ENCODE measurements at regions not wholly inside any gene's neighbourhood (a gene's known extent, or its start where the extent isn't known, plus 50 kb on each side); places are given as distances from the start of the nearest gene placed in this dataset.
"Not testable (repeated sequence)": the region's sequence is repeated elsewhere in the genome, so short reads cannot be mapped to it uniquely, and the experiment has no call there.

DNA sequence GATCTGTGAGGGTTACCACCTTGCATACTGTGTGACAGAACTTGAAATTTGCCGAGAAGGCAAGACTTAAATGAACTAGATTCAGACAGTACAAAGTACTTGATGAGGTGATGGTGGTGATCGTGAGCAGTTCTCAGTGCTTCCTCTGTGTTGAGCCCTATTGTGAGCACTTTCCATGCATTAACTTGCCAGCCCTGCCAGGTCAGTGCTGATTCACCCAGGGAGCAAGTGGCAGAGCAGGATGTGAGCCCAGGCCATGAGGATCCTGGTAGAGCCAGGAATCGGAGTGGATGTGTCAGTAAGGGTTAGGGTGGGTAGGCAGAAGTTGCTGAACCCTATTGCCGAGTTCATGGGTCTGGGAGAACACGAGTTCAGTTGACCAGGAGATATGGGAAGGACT, 4545.7 kb upstream of the TPTE start:
- not testable (repeated sequence) for DNase-seq (ENCODE audit: low read depth); H3K4me3 ChIP-seq (ENCODE audit: low read length)

DNA sequence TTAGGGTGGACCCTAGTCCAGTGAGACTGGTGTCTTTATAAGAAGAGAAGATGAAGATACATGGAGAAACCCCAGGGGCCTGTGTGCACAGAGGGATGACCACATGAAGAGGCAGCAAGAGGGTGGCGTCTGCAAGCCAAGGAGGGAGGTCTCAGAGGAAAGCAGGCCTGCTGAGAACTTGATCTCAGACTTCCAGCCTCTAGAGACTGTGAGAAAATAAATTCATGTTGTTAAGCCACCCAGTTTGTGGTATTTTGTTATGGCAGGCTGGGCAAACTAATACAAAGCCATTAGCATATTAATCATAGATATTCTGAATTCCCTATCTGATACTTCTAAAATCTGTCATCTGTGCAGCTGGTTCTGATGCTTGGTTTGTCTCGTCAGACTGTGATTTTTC, 4523.8 kb upstream of the TPTE start:
- DNase-seq (ENCODE audit: low read depth): not testable (repeated sequence)

DNA sequence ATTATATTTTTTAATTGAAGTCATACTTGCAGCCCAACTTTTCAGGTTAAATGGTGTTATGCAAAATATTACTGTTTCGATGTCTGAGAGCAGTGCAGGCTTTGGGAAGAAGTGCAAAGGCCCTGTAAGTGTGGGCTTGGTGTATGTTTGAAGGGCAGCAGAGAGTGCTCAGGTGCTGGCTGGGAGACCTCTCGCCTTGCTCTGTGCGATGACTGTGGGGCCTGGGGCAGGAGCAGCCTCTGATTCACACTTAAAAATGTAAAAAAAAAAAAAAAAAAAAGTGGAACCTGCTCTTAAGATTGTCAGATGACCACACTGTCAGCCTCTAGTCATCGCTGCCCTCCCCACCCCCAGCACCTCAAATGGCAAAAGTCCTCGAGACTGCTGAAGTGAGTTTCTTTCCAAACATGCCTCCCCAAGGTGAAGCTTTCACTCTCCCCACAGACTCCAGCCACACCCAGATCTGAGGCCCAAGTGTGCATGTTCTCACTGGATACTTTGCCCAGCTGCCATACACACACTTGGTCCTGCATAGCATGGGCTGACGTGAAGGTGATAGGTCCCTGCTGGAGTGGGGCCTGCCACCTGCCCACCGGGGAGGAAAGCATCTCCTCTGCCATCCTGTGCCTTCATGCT, 4505.8 kb upstream of the TPTE start:
- not testable (repeated sequence) for H3K4me3 ChIP-seq (ENCODE audit: low read length); DNase-seq (ENCODE audit: low read depth)

More for the DNA sequence above, 4523.8 kb upstream of the TPTE start:
- not testable (repeated sequence) for H3K4me3 ChIP-seq (ENCODE audit: low read length)

DNA sequence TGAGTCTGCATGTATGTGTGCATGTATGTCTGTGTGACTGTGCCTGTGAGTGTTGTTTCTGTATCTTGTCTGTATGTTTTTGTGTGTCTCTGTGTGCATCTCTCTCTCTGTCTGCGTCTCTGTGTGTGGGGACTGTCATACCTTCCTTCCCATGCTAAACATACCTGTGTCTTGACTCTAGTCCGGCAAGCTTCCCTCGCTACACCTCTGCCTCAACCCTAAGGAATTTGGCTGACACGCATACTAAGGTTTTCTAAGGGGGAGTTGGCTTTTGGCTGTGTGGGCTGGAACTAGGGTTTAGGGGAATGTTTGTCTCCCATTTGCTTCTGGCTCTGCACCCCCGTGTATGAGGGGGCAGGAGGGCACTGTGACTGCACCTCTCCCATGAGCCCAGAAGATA, 4500.9 kb upstream of the TPTE start:
- not testable (repeated sequence) for DNase-seq (ENCODE audit: low read depth); H3K4me3 ChIP-seq (ENCODE audit: low read length)

DNA sequence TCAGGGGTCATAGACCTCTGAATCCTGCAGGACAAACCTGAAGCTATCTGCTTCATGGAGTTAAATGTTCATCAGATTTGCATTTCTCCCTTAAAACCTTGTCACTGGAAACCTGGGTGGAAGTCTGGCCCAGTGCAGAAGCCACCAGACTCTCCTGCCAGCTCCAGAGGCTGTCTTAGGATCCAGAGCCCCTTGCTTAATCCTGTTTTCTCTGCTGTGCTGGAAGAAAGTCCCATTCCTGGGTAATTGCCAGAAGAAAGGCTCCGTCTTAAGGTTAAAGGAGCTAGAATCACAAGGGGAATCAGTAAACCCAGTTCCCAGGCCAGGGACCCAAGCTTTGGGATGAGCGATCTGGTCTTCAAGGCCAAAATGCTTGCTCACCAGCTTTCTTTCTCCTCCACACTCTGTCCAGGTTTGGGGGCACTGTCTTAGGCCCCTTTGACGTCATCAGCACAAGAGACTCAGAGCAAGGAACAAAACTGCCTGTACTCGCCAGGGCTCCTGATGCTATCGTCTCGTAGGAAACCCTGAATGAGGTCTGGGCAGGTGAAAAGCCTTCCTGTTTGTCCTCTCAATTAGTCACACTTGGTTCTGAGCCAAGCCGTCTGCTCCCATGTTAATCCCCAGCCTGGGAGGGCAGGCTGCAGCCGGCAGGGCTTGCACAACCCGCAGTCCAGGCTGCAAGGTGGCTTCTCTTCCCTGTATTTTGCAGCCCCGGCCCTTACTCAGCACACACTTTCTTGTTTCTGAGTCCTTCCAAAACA, 4500.2 kb upstream of the TPTE start:
- DNase-seq (ENCODE audit: low read depth); H3K4me3 ChIP-seq (ENCODE audit: low read length): not testable (repeated sequence)

DNA sequence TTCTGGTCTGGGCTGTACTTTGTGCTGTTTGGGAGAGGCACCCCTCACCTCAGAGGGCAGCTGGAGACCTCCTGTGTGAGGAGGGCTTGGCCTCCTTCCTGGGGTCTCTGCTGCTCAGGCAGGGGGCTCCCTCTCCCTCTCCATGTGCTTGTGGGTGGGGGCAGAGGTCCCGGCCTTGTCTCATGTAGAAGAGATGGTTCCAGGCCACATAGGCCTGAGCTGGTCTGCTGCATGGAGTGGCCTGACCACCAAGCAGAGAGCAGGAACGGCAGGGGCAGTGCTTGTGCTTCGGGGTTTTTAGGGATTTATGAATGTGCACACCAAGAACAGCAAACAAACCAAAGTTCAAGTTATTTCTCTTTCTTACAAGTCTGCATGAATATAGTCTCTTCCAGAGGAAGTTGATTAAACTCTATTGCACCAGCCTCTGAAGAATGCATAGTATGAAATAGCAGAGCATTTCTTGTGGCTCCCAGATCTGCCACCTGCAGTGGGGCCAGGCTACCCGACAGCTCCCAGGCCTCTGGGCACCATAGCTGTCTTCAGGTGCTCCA, 4499.6 kb upstream of the TPTE start:
- DNase-seq (ENCODE audit: low read depth); H3K4me3 ChIP-seq (ENCODE audit: low read length): not testable (repeated sequence)

- not testable (repeated sequence) for DNase-seq (ENCODE audit: low read depth); H3K4me3 ChIP-seq (ENCODE audit: low read length)
These were observed 4498.1 kb upstream of the TPTE start for GRCh38 chr21:6023331-6023730.

DNA sequence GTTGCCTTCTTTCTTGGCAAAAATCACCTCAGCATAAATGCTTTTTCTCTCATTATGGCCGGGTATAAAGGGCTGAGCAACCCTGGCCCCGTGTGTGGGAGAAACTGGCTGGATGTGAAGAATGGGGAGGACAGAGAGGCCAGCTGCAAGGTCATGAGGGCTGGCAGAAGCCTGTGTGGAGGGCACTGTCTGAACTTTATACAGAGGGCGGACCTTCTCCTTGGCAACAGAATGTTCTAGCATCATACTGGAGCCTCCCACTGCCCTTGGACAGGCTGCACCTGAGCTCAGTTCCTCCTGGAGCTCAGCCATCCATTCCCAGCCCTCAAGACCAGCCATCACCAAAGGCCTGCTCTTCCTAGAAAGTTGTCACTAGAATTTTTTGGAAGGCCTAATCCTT, 4496.2 kb upstream of the TPTE start:
- H3K4me3 ChIP-seq (ENCODE audit: low read length); DNase-seq (ENCODE audit: low read depth): not testable (repeated sequence)

DNA sequence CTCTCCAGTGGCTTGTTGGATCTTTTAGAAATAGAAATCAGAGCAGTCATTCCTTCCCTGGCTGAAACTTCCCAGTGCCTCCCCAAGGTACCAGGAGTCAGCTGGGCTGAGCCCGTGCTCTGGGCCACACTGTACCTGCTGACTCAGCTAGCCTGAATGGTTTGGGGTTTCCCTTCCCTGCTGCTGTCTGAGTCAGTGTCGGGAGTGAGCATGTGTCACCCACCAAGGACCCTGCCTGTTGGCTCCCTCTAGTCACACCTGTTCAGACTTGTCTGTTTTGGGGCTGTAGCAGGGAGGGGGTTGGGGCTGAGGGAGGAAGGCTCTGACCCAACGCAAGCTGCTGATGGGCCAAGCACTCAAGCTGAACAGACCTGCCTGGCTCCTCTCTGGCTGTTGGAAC, 4493.9 kb upstream of the TPTE start:
- H3K4me3 ChIP-seq (ENCODE audit: low read length); DNase-seq (ENCODE audit: low read depth): not testable (repeated sequence)

DNA sequence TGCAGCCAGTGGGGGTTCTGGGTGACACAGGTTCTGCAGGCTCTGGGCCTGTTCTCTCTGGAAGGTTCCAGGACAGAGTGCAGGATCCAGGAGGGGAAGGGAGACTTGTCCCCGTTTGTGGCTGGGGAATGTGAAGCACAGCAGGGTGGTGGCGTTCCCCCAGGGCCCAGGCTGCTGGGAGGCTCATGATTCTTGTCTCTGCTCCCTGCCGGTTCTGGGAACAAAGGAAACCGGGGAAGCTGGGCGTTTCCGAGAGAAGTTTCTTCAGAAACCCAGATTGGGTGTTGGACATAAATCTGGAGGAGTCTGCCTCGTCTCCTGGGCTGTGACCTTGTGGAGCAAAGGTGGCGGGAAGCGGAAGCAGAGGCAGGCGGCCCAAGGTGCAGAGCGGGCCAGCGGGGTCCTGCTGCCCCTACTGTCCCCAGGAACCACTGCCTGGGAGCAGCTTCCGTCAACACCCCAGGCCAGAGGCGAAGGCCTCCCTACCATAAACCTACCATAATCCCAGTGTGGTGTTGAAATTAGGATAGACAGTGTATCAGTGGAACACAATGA, 4487.2 kb upstream of the TPTE start:
- not testable (repeated sequence) for H3K4me3 ChIP-seq (ENCODE audit: low read length); DNase-seq (ENCODE audit: low read depth)

GRCh38 chr21:6034820-6035473, 4486.4 kb upstream of the TPTE start:
- DNase-seq (ENCODE audit: low read depth); H3K4me3 ChIP-seq (ENCODE audit: low read length): not testable (repeated sequence)

DNA sequence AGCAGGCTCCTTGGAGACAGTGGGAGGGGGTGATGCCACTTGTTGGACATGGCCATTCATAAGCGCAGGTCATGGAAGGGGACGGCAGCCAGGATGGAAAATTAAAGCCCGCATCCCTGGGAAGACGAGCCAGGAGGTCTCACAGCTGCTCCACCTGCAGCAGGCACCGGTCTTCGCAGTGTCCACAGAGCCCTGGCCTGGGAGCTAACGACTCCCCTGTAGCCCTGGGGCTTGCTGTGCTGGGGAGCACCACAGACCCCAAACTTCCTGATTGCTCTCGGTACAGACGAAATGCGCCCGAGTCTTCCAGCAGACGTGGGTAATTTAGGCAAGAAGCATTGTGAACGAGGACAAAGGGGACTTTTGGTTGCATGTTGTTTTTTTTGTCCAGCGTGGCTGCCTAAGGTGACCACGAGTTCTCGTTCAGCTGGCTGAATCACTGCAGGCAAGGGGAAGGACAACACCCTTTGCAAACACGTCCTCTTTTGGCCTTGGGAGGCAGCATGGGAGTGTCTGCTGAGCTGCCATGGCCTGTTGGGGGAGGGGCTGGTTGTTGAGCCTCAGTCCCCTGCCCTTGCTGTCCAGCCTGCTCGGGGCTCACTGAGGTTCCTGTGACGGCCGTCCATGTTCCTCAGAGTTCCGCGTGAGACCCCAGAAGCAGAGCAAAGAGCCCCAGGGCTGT, 4485.8 kb upstream of the TPTE start:
- not testable (repeated sequence) for H3K4me3 ChIP-seq (ENCODE audit: low read length)

GRCh38 chr21:6039224-6039623, 4482.2 kb upstream of the TPTE start:
- not testable (repeated sequence) for H3K4me3 ChIP-seq (ENCODE audit: low read length); DNase-seq (ENCODE audit: low read depth)

More for the DNA sequence above, 4485.8 kb upstream of the TPTE start:
- not testable (repeated sequence) for DNase-seq (ENCODE audit: low read depth)

GRCh38 chr21:6040095-6040494, 4481.3 kb upstream of the TPTE start:
- H3K4me3 ChIP-seq (ENCODE audit: low read length); DNase-seq (ENCODE audit: low read depth): not testable (repeated sequence)

DNA sequence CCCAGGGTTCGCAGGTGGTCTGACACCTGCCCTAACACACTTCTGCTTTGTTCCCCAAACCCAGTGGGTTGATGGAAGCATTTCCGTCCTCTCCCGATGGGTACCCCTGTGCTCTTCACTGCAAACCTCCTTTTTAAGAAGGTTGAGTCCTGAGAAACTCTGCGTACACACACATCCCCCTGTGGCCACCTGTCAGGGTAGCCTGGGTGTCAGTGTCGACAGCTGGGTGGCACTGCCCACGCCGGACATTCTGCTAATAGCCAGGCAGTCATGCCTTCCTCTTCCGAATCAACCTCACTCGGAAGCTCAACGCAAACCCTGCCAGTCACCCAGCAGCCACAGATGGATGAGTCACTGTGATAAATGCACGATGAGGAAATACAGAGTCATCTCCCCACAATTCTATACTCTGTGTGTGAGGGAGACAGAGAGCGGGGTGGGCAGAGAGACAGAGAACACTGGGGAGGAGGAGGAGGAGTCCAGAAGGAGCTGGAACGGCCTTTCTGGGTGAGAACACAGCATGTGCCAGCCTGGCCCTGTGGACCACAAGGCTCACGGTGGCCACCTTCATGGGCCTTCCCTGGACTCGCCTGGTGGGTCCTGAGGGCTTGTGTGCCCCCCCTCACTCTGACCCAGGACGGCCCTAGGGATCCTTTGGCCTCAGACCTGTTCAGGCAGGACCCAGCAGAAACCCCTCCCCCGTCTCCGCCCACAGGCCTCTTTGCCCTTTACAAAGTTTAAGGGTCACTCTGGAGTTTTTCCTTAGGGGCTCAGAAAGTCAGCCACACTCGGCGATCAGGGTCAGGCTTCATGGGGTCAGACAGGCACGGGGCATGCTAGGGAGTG, 4477.7 kb upstream of the TPTE start:
- not testable (repeated sequence) for H3K4me3 ChIP-seq (ENCODE audit: low read length); DNase-seq (ENCODE audit: low read depth)

DNA sequence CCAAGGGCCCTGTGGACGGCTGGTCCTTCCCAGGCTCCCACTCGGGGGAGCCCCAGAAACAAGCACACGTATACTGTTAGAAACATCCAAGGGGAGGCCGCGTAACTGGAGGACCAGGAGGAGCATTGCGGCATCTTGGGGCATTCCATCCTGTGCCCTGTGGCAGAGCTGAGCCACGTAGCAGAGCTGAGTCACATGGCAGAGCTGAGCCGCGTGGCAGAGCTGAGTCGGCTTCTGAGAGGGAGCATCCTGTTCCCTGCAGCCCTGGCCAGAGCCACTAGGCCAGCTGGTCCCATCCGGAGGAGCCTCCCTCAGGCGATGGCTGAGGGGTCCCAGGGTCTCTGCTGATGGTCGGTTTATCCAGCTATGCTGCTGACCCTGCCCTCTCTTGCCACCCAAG, 4476.7 kb upstream of the TPTE start:
- not testable (repeated sequence) for DNase-seq (ENCODE audit: low read depth); H3K4me3 ChIP-seq (ENCODE audit: low read length)

DNA sequence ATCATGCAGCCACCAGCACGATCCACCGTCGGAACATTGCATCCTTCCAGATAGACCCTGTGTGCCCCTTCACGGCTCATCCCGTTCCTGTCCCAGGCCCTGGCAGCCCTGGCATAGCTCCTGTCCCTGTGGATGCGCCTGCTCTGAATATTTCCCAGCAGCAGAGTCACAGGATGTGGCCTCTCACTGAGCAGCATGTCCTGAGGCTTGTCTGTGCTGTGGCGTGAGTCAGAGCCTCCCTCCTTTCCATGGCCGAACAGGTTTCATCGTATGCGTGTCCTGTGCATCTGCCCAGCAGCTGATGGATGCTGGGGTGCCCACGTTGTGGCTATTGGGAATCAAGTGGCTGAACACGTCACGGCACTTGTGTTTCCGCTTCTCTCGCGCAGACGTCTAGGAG, 4471.5 kb upstream of the TPTE start:
- not testable (repeated sequence) for DNase-seq (ENCODE audit: low read depth); H3K4me3 ChIP-seq (ENCODE audit: low read length)

GRCh38 chr21:6052109-6052508, 4469.3 kb upstream of the TPTE start:
- not testable (repeated sequence) for H3K4me3 ChIP-seq (ENCODE audit: low read length); DNase-seq (ENCODE audit: low read depth)
